ENCODE measurements at regions not wholly inside any gene's neighbourhood (a gene's known extent, or its start where the extent isn't known, plus 50 kb on each side); places are given as distances from the start of the nearest gene placed in this dataset.

GRCh38 chrX:15191830-15192229 lies 78.1 kb downstream of the ASB9 start:
- in situ Hi-C loops (cut with MboI; ENCODE audit: low pct_unique_long_range_greater_than_20kb, low sequenced_read_pairs, unreplicated experiment): no loop called here
- TF ChIP-seq, protein P1, sequence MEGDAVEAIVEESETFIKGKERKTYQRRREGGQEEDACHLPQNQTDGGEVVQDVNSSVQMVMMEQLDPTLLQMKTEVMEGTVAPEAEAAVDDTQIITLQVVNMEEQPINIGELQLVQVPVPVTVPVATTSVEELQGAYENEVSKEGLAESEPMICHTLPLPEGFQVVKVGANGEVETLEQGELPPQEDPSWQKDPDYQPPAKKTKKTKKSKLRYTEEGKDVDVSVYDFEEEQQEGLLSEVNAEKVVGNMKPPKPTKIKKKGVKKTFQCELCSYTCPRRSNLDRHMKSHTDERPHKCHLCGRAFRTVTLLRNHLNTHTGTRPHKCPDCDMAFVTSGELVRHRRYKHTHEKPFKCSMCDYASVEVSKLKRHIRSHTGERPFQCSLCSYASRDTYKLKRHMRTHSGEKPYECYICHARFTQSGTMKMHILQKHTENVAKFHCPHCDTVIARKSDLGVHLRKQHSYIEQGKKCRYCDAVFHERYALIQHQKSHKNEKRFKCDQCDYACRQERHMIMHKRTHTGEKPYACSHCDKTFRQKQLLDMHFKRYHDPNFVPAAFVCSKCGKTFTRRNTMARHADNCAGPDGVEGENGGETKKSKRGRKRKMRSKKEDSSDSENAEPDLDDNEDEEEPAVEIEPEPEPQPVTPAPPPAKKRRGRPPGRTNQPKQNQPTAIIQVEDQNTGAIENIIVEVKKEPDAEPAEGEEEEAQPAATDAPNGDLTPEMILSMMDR (IDR thresholded peaks at IDR 0.05; ENCODE audit: extremely low read depth, insufficient read depth, missing control alignments): no peak
- DNase-seq (ENCODE audit: low spot score): no peak

- no peak for DNase-seq (ENCODE audit: low spot score)
- in situ Hi-C loops (cut with MboI; ENCODE audit: low pct_unique_long_range_greater_than_20kb, low sequenced_read_pairs, unreplicated experiment): no loop called here
- TF ChIP-seq, protein P1 (IDR thresholded peaks at IDR 0.05; ENCODE audit: extremely low read depth, insufficient read depth, missing control alignments): no peak
These were observed 81.8 kb downstream of the ASB9 start for GRCh38 chrX:15188039-15188438.

DNA sequence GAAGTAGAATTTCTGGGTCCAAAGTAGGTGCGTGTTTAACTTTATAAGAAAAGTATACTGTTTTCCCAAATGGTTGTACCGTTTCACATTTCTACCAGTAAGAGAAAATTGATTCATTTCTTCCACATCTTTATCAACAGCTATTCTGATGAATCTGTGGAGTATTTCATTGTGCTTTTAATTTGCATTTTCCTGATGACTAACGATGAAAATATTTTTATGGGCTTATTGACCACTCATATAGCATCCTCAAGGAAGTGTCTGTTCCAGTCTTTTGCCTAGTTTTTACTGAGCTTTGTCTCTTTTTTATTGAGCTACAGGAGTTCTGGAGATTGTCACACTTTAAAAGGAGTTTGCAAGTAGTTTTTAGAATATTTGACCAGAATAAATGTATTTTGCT lies 92.6 kb downstream of the ASB9 start:
- in situ Hi-C loops (cut with MboI; ENCODE audit: low pct_unique_long_range_greater_than_20kb, low sequenced_read_pairs, unreplicated experiment): no loop called here
- DNase-seq (ENCODE audit: low spot score): no peak
- TF ChIP-seq, protein P1 (IDR thresholded peaks at IDR 0.05; ENCODE audit: extremely low read depth, insufficient read depth, missing control alignments): no peak

DNA sequence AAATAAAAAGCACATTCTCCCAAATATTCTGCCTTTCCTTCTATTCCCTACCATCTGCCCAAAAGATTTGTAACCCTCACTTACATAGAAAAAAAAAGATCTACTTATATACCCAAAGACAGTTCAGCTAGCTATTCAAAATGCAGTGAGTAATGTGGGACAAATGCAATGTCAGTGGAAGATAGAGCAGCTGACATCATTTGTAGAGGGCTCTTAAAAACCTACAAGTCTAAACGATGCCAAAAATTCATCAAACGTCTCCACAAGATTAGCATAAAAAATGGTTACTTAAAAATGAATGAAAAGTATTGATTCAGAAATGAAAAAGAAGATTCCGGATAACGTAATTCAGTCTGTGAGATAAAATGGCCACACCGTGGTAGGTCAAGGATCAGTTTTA lies 96.5 kb downstream of the ASB9 start:
- in situ Hi-C loops (cut with MboI; ENCODE audit: low pct_unique_long_range_greater_than_20kb, low sequenced_read_pairs, unreplicated experiment): no loop called here
- DNase-seq (ENCODE audit: low spot score): no peak
- TF ChIP-seq, protein P1 (IDR thresholded peaks at IDR 0.05; ENCODE audit: extremely low read depth, insufficient read depth, missing control alignments): no peak

GRCh38 chrX:15170927-15171326 lies 99.0 kb downstream of the ASB9 start:
- in situ Hi-C loops (cut with MboI; ENCODE audit: low pct_unique_long_range_greater_than_20kb, low sequenced_read_pairs, unreplicated experiment): no loop called here
- DNase-seq (ENCODE audit: low spot score): no peak
- TF ChIP-seq, protein P1 (IDR thresholded peaks at IDR 0.05; ENCODE audit: extremely low read depth, insufficient read depth, missing control alignments): no peak

DNA sequence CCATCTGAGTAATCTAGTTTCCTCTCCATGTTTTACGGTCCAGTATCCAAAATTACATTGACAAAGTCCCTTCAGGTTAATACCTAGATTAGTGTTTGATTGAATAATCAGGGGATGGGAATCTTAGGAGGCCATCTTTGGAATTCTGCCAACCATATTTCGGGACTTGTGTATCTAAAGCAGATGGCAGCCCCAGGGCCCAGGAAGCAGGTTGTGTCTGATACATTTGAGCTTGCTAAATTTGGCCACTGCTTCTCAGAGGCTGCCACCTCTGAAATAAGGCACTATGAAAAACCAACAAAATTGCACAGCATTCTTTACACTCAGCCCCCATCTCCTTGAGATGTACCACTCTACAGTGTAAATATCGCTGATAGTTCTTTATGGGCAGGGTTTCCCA lies 102.1 kb downstream of the ASB9 start:
- TF ChIP-seq, protein P1 (IDR thresholded peaks at IDR 0.05; ENCODE audit: extremely low read depth, insufficient read depth, missing control alignments): no peak
- in situ Hi-C loops (cut with MboI; ENCODE audit: low pct_unique_long_range_greater_than_20kb, low sequenced_read_pairs, unreplicated experiment): no loop called here
- DNase-seq (ENCODE audit: low spot score): no peak

GRCh38 chrX:15165832-15166231 lies 104.1 kb downstream of the ASB9 start:
- in situ Hi-C loops (cut with MboI; ENCODE audit: low pct_unique_long_range_greater_than_20kb, low sequenced_read_pairs, unreplicated experiment): no loop called here
- TF ChIP-seq, protein P1 (IDR thresholded peaks at IDR 0.05; ENCODE audit: extremely low read depth, insufficient read depth, missing control alignments): no peak
- DNase-seq (ENCODE audit: low spot score): no peak

All from GM13977 (cell line).